GM12873 (cell line): ENCODE measurements at regions not wholly inside any gene's neighbourhood (a gene's known extent, or its start where the extent isn't known, plus 50 kb on each side); places are given as distances from the start of the nearest gene placed in this dataset.

ENCODE experiments used
- TF ChIP-seq, protein P1 (sequence below): IDR thresholded peaks from 2 replicates; pipeline ENCODE4 v1.5.1; 2012; ENCODE audit warnings: low read depth, mild to moderate bottlenecking, moderate library complexity, low read length, control low read depth; ENCODE audit not compliant: insufficient read depth; ENCODE audit errors: missing control alignments

DNA sequence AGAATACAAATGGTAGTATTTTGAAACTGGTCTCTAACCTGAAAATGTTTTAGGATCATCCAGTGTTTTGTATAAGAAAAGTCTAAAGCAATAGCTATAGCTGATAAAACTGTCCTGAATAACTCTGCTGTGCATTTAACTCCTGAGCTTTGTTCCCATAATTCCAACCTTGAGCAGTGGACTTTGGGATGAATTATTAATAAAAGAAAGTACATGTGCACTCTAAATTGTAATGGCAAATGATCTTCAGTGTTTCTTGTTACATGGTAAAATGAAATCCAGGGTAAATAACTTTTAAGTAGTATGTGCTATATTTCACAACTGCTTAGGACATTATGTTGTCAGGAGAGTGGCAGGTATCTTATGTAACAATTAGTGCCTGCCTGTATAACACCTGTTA lies 345.6 kb downstream of the SLC16A7 start:
- TF ChIP-seq, protein P1, sequence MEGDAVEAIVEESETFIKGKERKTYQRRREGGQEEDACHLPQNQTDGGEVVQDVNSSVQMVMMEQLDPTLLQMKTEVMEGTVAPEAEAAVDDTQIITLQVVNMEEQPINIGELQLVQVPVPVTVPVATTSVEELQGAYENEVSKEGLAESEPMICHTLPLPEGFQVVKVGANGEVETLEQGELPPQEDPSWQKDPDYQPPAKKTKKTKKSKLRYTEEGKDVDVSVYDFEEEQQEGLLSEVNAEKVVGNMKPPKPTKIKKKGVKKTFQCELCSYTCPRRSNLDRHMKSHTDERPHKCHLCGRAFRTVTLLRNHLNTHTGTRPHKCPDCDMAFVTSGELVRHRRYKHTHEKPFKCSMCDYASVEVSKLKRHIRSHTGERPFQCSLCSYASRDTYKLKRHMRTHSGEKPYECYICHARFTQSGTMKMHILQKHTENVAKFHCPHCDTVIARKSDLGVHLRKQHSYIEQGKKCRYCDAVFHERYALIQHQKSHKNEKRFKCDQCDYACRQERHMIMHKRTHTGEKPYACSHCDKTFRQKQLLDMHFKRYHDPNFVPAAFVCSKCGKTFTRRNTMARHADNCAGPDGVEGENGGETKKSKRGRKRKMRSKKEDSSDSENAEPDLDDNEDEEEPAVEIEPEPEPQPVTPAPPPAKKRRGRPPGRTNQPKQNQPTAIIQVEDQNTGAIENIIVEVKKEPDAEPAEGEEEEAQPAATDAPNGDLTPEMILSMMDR, result no peak

DNA sequence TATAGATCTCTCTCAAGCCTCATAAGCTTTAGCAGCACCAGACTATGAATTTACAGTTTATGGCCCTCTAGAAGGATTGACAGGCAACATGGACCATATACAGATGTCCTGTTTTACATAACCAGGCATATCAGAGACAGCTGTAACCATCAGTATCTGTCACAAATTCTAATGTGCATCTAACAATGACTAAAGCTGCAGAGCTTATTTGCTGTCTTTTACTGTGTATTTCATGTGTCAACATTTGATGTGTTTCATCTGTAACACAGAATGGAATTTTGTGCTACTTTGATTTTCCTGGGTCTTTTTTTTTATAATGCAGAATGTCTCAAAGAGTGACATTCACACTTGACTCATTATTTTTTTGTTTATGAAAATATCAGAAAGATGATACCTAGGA lies 348.3 kb downstream of the SLC16A7 start:
- TF ChIP-seq, protein P1, result no peak

DNA sequence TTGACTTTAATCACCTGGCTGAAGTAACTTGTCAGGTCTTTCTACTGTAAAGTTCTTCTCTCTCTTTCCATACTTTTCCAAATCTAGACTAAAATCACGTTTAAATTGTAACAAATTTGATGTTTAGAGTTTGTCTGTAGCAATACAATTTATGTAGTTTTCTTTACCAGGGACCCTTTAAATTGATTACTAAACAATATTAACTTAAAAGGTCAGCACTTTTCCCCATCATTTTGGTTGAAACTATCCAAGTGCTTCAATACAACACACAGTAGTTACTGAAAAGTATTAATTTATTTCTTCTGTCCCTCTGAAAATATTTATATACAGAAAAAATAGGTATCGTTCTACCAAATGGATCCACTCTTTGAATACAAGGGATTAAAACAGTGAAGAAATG lies 350.8 kb downstream of the SLC16A7 start:
- TF ChIP-seq, protein P1, result no peak

DNA sequence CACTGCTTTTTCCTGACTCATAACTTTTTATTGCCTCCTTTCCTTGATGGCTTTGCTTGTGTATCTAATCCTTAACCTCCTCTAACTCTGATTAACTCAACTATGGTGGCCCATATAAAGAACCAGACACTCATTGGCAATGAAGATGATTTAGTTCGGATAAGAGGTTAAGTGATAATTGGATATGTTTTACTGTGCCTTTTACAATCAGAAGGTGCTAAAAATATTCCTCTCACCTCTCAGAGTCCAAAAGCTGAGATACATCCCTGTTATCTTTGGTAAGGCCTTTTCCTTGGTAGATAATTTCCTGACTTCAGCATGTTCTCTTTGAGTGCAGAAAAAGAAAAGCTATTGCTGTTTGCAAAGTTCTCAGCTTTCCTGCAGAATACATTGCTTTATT lies 367.7 kb downstream of the SLC16A7 start:
- TF ChIP-seq, protein P1, result no peak

DNA sequence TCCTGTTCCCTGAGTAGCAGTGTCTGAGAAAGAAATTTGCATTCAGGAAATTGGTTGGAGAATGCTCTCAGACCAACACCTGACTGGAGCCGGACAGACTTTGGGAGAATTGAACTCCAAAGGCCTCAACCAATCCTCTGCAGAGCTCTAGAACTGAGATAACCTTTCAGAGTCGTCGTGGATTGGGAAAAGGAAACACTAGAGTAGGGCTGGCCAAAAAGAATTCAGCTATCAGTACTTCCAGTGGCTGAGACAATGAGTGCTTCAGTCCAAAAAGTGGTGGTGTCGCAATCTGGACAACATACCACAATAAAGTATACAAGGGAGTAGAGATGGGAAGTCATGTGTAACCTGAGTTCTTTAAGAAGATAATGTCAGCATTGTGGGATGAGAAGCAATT lies 377.1 kb downstream of the SLC16A7 start:
- TF ChIP-seq, protein P1, result no peak

DNA sequence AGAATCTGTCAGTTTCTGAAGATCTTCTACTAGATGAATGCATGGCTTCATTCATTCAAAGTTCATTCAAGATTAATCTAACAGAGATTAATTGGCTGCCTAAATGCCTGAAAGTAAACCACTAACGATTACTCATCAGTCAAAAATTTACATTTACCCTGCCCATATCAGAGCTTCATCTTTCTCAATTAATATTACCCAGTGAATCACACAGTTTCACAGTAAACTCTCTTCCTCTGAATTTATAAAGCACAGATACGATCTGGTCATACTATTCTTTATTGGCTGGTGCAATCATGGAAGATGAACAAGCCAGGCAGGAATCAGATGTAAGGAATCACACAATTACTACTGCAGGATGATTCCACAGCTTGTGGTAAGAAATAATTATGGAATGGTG lies 377.7 kb downstream of the SLC16A7 start:
- TF ChIP-seq, protein P1, result no peak

DNA sequence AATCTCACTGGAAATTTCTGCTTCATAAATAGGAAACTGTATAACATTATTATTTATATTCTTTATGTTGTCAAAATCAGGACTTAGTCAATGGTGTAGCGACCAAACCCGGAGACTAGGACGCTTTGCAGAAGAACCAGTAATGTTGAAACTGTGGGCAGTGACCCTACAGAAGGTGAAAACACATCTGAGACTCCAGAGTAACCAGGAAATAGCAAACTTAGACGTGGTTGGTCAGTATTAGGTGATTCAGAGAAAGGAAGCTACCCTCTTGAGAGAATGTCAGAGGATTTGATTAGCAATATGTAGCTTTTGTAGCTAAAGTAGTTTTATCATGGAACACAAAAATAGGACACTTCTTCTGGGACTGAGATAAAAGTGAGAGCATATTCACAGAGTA lies 381.9 kb downstream of the SLC16A7 start:
- TF ChIP-seq, protein P1, result no peak
